ENCODE measurements at regions not wholly inside any gene's neighbourhood (a gene's known extent, or its start where the extent isn't known, plus 50 kb on each side); places are given as distances from the start of the nearest gene placed in this dataset.

DNA sequence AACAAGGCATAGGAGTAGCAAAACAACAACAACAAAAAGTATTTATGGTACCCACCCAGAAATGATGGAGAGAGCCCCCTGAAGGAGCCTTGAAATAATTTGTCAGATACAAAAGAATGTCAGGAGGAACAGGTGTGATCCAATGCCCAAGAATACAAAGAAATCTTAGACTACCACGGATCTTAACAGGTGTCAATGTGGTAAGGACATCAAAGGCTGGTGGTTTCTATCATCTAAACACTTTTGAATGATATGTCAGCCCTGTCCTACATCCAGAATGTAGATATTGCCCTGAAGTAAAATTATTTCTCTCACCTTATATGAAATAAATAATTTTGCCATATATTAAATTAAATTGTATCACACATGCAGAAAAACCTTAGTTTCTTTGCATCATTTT lies 386.4 kb upstream of the ANO5 start:
- no peak for TF ChIP-seq CREB1 (IDR thresholded peaks at IDR 0.05)
- no peak for TF ChIP-seq CREB1 (CRISPR knock-in tag; IDR thresholded peaks at IDR 0.05)
- TF ChIP-seq, protein P1, sequence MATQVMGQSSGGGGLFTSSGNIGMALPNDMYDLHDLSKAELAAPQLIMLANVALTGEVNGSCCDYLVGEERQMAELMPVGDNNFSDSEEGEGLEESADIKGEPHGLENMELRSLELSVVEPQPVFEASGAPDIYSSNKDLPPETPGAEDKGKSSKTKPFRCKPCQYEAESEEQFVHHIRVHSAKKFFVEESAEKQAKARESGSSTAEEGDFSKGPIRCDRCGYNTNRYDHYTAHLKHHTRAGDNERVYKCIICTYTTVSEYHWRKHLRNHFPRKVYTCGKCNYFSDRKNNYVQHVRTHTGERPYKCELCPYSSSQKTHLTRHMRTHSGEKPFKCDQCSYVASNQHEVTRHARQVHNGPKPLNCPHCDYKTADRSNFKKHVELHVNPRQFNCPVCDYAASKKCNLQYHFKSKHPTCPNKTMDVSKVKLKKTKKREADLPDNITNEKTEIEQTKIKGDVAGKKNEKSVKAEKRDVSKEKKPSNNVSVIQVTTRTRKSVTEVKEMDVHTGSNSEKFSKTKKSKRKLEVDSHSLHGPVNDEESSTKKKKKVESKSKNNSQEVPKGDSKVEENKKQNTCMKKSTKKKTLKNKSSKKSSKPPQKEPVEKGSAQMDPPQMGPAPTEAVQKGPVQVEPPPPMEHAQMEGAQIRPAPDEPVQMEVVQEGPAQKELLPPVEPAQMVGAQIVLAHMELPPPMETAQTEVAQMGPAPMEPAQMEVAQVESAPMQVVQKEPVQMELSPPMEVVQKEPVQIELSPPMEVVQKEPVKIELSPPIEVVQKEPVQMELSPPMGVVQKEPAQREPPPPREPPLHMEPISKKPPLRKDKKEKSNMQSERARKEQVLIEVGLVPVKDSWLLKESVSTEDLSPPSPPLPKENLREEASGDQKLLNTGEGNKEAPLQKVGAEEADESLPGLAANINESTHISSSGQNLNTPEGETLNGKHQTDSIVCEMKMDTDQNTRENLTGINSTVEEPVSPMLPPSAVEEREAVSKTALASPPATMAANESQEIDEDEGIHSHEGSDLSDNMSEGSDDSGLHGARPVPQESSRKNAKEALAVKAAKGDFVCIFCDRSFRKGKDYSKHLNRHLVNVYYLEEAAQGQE (IDR thresholded peaks at IDR 0.05; ENCODE audit: borderline replicate concordance in 1 of 2, low read depth in 1 of 2, low read length in 2 of 2) = no peak
- TF ChIP-seq ZNF839 (CRISPR knock-in tag; IDR thresholded peaks at IDR 0.05; ENCODE audit: borderline replicate concordance) = no peak
- TF ChIP-seq, protein P2, sequence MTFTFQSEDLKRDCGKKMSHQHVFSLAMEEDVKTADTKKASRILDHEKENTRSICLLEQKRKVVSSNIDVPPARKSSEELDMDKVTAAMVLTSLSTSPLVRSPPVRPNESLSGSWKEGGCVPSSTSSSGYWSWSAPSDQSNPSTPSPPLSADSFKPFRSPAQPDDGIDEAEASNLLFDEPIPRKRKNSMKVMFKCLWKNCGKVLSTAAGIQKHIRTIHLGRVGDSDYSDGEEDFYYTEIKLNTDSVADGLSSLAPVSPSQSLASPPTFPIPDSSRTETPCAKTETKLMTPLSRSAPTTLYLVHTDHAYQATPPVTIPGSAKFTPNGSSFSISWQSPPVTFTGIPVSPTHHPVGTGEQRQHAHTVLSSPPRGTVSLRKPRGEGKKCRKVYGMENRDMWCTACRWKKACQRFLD (CRISPR knock-in tag; IDR thresholded peaks at IDR 0.05; ENCODE audit: borderline replicate concordance) = no peak
